ENCODE measurements at regions not wholly inside any gene's neighbourhood (a gene's known extent, or its start where the extent isn't known, plus 50 kb on each side); places are given as distances from the start of the nearest gene placed in this dataset.

DNA sequence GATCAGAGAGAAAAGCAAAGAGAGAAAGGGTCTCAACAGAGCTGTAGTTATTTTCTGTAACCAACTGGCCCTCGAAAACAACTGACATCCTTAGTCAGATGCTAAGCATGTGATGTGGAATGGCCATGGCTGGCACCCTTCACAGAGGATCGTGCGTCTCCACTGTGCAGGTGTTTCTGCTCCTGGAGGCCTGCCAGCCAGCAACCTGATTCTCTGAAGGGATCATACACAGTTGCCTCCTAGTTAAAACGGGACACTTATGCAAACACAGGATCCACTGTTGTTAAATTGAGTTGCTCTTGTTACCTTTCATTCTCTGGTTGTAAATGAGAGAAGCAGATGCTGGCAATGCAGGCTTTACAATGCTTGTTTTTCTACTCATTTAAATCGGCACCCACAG lies 148.5 kb downstream of the HDGFL1 start:
- ATAC-seq (no peak), DNase-seq (no peak)
- CTCF ChIA-PET: interaction anchor here (0.7 kb wide), 1 partner anchor 119 kb away, joined by 4 read pairs; no protein-coding TSS in a partner anchor
- intact Hi-C loops (cut with DNase I, micrococcal nuclease): no loop called here
- Mint-ChIP-seq H3K36me3 (ENCODE audit: low read depth) (no peaks in the 10 kb centered on the region), H3K4me1 (no peaks in the 10 kb centered on the region), H3K27me3 (no peaks in the 10 kb centered on the region), H3K4me3 (no peak overlapping the region), H3K9me3 (ENCODE audit: low read depth) (peaks cover 3% of the 10 kb centered on the region), H3K27ac (no peak overlapping the region)
- POLR2A ChIA-PET: no interaction called here

DNA sequence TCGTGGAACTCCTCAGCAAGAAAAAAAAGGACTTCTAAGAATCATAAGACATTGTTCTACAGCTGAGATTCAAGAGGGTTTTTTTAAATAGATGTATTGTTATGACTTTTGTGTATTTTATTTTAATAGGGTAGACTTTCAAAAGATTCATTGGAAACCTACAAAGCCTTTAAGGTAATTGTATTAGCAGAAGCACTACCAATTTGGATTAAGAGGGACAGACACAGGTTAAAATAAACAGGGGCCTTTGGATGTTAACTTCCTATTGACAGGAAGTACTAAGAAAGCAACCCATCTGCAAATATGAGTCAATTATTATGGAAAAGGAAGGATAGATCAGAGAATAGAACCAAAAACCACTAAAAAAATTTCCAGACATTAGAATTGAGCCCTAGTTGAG lies 153.5 kb downstream of the HDGFL1 start:
- Mint-ChIP-seq H3K4me1 (no peaks in the 10 kb centered on the region), H3K36me3 (ENCODE audit: low read depth) (no peaks in the 10 kb centered on the region), H3K27me3 (no peaks in the 10 kb centered on the region), H3K27ac (no peak overlapping the region), H3K4me3 (no peak overlapping the region), H3K9me3 (ENCODE audit: low read depth) (peaks cover 5% of the 10 kb centered on the region)
- CTCF ChIA-PET: no interaction called here
- POLR2A ChIA-PET: no interaction called here
- ATAC-seq: no peak
- DNase-seq: no peak
- intact Hi-C loops (cut with DNase I, micrococcal nuclease): no loop called here

DNA sequence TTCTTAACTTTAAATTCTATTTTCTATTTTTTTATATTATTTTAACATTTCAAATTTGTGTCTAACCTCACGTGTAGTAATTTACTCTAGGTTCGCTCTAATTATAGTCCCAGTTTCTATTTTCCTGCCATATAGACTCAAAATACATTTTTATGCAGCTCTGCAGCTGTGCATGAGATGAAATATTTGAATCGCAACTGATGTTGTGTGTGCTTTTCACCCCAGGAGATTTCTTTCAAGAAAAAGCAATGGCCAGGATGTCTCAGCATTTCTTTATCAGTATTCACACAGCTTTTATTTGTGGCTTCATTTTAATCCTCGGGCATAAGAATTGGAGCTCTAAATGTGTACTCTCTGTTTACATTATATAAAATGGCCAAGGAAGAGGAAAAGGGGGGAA lies 157.6 kb downstream of the HDGFL1 start:
- no peaks in the 10 kb centered on the region for H3K36me3 Mint-ChIP-seq (ENCODE audit: low read depth)
- POLR2A ChIA-PET: no interaction called here
- no peaks in the 10 kb centered on the region for H3K27me3 Mint-ChIP-seq
- H3K9me3 Mint-ChIP-seq (ENCODE audit: low read depth): peaks cover 4% of the 10 kb centered on the region
- CTCF ChIA-PET: interaction anchor here (0.9 kb wide), 1 partner anchor 16 kb away, joined by 4 read pairs; no protein-coding TSS in a partner anchor
- H3K27ac Mint-ChIP-seq: no peak overlapping the region
- intact Hi-C loops (cut with DNase I, micrococcal nuclease): no loop called here
- no peak for DNase-seq
- no peak for ATAC-seq
- no peak overlapping the region for H3K4me3 Mint-ChIP-seq
- no peaks in the 10 kb centered on the region for H3K4me1 Mint-ChIP-seq

DNA sequence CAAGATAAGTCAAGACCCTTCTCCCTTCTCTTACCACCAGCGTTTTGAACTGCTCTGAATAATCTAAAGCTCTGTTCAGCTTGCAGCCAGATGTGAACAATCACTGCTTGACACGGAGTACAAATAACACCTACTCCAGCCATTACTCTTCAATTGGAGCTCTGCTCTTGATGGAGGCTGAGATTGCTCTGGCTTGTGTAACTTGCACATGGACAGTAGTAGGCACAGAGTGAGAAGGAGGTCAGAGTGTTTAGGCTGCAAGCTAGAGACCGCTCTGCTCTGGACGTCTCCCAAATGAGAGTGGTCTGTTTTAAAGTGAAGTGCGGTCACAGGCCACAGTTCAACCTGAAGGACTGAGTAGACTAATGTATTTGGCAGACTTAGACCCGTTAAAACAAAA lies 158.3 kb downstream of the HDGFL1 start:
- Mint-ChIP-seq H3K4me1 (no peaks in the 10 kb centered on the region), H3K36me3 (ENCODE audit: low read depth) (no peaks in the 10 kb centered on the region), H3K9me3 (ENCODE audit: low read depth) (peaks cover 2% of the 10 kb centered on the region), H3K27ac (no peak overlapping the region), H3K4me3 (no peak overlapping the region), H3K27me3 (no peaks in the 10 kb centered on the region)
- intact Hi-C loops (cut with DNase I, micrococcal nuclease): no loop called here
- ChIA-PET POLR2A (no interaction called here), CTCF (interaction anchor here (0.9 kb wide), 1 partner anchor 17 kb away, joined by 4 read pairs; no protein-coding TSS in a partner anchor)
- no peak for DNase-seq
- ATAC-seq: no peak

DNA sequence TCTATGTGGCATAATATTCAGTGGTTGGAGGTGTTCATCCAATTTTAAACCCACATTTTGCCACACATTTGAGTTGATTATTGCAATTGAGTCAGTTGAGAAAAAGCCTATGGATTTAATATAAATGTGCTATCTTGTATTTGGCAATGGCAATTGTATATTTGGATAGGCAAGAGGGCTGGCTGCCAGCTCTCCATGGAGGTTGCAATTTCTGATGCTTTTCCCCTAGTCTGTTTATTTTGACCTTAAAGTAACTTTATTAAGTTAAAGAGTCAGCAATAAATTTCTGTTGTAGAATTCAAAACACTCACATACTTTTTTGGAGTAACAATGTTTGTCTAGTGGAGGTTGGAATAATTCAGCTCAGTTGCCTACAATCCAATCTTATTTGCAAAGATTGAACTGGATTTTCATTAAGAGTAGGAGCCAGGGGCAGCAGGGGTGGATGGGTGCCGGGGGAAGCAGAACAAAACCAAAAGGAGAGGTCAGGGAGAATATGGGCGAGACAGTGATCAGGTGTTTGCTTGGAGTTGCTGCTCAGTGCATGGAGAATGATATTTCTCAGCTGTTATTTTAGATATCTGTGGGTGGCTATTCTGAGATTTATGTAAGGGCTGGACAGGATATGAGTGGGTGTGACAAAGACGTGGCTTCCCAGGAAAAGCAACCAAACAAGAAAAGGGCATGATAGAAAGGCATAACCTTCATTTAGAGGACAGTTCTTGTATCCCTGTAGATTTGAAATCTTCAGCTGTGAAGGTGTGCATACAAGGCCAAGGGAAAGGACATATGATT lies 163.0 kb downstream of the HDGFL1 start:
- CTCF ChIA-PET: interaction anchor here (0.5 to 1.3 kb wide), 2 partner anchors 28 to 1223 kb away, joined by 3 read pairs; no protein-coding TSS in a partner anchor
- no peaks in the 10 kb centered on the region for H3K36me3 Mint-ChIP-seq (ENCODE audit: low read depth)
- DNase-seq (no peak), ATAC-seq (no peak)
- no peaks in the 10 kb centered on the region for H3K4me1 Mint-ChIP-seq
- intact Hi-C loops (cut with DNase I, micrococcal nuclease): no loop called here
- no peak overlapping the region for H3K4me3 Mint-ChIP-seq
- POLR2A ChIA-PET: no interaction called here
- H3K27me3 Mint-ChIP-seq: no peaks in the 10 kb centered on the region
- no peak overlapping the region for H3K27ac Mint-ChIP-seq
- H3K9me3 Mint-ChIP-seq (ENCODE audit: low read depth): no peaks in the 10 kb centered on the region

DNA sequence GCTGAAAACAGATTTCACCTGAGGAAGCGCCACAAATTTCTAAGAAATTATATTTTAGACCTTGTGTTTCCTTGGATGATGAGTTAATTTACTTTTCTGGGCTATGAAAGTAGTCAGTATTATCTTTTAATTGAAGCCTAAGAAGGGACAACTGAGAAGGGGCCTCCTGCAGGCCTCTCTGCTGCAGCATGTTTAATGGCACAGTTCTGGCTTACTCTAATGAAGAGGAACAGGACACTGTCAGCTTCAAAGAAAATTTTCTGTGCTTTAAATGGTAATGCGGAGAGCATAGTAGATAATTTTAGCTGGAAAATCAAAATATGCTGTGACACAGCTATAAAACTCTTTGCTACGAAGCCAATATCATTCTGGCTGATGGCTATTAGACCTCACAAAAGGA lies 167.4 kb downstream of the HDGFL1 start:
- ATAC-seq (no peak), DNase-seq (no peak)
- no peaks in the 10 kb centered on the region for H3K9me3 Mint-ChIP-seq (ENCODE audit: low read depth)
- H3K27ac Mint-ChIP-seq: no peak overlapping the region
- no peaks in the 10 kb centered on the region for H3K4me1 Mint-ChIP-seq
- no peak overlapping the region for H3K4me3 Mint-ChIP-seq
- H3K27me3 Mint-ChIP-seq: no peaks in the 10 kb centered on the region
- CTCF ChIA-PET: no interaction called here
- POLR2A ChIA-PET: no interaction called here
- no peaks in the 10 kb centered on the region for H3K36me3 Mint-ChIP-seq (ENCODE audit: low read depth)
- intact Hi-C loops (cut with DNase I, micrococcal nuclease): no loop called here

DNA sequence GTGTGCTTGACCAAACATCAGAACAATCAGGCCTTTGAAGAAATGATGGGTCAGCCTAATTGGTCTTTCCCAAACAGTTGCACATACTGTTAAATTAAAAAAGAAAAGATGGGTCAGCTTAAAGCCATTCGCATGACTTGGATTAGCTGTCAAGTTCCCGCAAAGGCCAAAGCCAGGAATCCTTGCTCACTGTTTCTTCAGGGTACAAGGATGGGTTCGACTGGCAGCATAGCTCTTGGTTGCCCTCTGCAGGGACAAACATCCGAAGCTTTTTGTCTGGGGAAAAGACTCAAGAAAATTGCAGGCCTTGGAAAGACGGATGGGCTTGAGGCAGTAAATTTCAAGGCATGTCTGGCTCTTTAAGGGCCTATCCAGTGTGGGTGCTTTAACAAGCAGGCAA lies 168.0 kb downstream of the HDGFL1 start:
- Mint-ChIP-seq H3K4me3 (no peak overlapping the region), H3K27ac (no peak overlapping the region), H3K4me1 (no peaks in the 10 kb centered on the region), H3K9me3 (ENCODE audit: low read depth) (no peaks in the 10 kb centered on the region), H3K27me3 (no peaks in the 10 kb centered on the region), H3K36me3 (ENCODE audit: low read depth) (no peaks in the 10 kb centered on the region)
- intact Hi-C loops (cut with DNase I, micrococcal nuclease): no loop called here
- DNase-seq: peak; percentile 5
- POLR2A ChIA-PET: no interaction called here
- ATAC-seq: no peak
- CTCF ChIA-PET: no interaction called here

DNA sequence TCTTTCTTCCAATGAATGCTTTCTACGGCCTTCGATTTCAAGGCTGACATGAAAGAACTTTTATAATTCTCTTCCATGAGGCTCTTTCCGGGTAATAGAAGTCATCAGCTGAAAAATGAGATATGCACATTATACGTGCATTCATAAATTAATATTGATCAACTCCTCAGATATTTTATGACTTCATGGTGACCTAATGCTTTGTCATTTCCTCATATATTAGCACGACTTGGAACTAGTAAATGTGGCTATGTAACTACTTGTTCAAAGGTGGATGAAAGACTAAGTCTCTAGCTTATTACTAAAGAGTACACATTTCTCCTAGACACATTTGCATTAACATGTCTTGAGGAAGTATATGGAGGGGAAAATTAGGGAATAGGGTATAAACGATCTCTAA lies 168.8 kb downstream of the HDGFL1 start:
- H3K9me3 Mint-ChIP-seq (ENCODE audit: low read depth): no peaks in the 10 kb centered on the region
- POLR2A ChIA-PET: no interaction called here
- no peaks in the 10 kb centered on the region for H3K36me3 Mint-ChIP-seq (ENCODE audit: low read depth)
- CTCF ChIA-PET: interaction anchor here (0.5 to 0.6 kb wide), 3 partner anchors 821 to 903 kb away, joined by 3 to 5 read pairs (median 3); no protein-coding TSS in a partner anchor
- intact Hi-C loops (cut with DNase I, micrococcal nuclease): no loop called here
- DNase-seq: no peak
- H3K4me1 Mint-ChIP-seq: no peaks in the 10 kb centered on the region
- H3K4me3 Mint-ChIP-seq: no peak overlapping the region
- no peak overlapping the region for H3K27ac Mint-ChIP-seq
- ATAC-seq: no peak
- H3K27me3 Mint-ChIP-seq: no peaks in the 10 kb centered on the region

DNA sequence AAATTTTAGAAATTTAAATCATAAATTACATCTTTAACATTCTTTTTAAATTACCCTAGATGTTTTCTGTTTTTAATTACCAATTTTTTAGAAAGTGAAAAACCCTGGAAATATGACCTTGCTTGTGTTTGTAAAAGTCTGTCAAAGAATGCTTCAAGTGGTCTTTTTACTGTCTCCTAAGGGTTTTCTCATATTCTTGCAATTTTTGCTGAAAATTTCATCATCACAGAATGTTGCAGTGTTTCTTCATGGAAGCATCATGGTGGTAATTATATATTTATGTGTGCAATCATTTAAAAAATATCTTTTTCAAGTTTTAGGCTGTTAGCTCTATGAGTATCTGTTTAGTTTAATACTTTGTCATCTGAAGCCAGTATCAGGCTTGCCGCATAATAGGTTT lies 178.2 kb downstream of the HDGFL1 start:
- CTCF ChIA-PET: no interaction called here
- no peaks in the 10 kb centered on the region for H3K4me1 Mint-ChIP-seq
- no peak overlapping the region for H3K27ac Mint-ChIP-seq
- ATAC-seq (no peak), DNase-seq (no peak)
- intact Hi-C loops (cut with DNase I, micrococcal nuclease): no loop called here
- POLR2A ChIA-PET: no interaction called here
- no peak overlapping the region for H3K4me3 Mint-ChIP-seq
- no peaks in the 10 kb centered on the region for H3K36me3 Mint-ChIP-seq (ENCODE audit: low read depth)
- H3K9me3 Mint-ChIP-seq (ENCODE audit: low read depth): no peaks in the 10 kb centered on the region
- no peaks in the 10 kb centered on the region for H3K27me3 Mint-ChIP-seq

DNA sequence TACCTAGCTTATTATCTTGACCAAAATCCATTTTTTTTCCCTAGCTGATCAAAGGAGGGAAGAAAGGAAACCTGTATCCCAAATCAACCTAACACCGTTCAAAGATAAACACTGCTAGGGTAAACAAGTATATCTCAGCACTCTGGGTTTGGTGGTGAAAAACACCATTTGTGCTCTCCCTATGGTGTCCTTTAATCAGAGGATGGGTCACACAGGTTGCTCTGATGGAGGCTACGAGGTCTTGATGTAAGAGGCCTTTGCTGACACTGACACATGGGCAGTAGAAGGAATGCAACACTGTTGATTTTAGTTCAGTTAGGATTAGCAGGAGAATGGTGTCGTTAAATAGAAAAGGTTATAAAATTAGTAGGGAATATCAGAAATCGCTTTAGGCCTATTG lies 179.3 kb downstream of the HDGFL1 start:
- Mint-ChIP-seq H3K4me1 (no peaks in the 10 kb centered on the region), H3K4me3 (no peak overlapping the region), H3K27me3 (no peaks in the 10 kb centered on the region), H3K9me3 (ENCODE audit: low read depth) (no peaks in the 10 kb centered on the region), H3K27ac (no peak overlapping the region), H3K36me3 (ENCODE audit: low read depth) (no peaks in the 10 kb centered on the region)
- CTCF ChIA-PET: no interaction called here
- DNase-seq (no peak), ATAC-seq (no peak)
- POLR2A ChIA-PET: no interaction called here
- intact Hi-C loops (cut with DNase I, micrococcal nuclease): no loop called here

DNA sequence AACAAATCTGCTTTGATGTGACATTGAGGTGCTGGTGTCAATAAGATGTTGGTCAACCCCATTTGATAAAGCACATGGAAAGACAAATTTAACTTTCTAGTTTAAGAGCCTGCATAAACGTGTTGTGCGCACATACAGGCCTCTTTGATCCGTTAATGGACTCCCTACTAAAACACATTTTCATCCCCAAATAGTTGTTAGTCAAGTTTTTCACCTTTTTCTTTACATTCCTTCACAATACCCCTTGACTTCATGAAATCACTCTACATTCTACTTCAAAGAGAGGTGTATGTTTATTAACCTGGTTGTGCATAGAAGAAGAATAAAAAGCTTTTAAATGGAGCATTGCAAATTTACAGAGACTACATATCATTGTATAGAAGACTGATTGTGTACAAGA lies 180.3 kb downstream of the HDGFL1 start:
- Mint-ChIP-seq H3K27ac (no peak overlapping the region), H3K9me3 (ENCODE audit: low read depth) (no peaks in the 10 kb centered on the region), H3K36me3 (ENCODE audit: low read depth) (no peaks in the 10 kb centered on the region), H3K4me3 (no peak overlapping the region), H3K4me1 (no peaks in the 10 kb centered on the region), H3K27me3 (no peaks in the 10 kb centered on the region)
- intact Hi-C loops (cut with DNase I, micrococcal nuclease): no loop called here
- CTCF ChIA-PET: no interaction called here
- ATAC-seq (no peak), DNase-seq (no peak)
- POLR2A ChIA-PET: no interaction called here

DNA sequence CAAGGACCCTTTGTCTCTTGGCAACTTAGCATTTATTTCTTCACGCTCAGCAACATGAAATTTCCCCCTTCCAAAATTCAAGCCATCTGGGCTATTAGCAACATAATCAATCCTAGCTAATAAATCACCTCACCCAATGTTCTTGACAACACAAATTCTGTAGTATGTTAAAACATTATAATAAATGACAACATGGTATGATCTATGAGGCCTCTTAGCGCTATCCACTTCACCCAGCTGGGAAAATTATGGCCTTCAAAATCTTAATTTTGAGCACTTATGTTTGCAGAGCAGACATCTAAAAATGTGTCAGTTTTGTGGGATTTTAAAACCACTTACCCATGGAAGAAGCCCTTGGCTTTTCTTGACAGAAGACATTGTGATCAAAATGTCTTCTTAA lies 181.9 kb downstream of the HDGFL1 start:
- no peak overlapping the region for H3K4me3 Mint-ChIP-seq
- no peaks in the 10 kb centered on the region for H3K27me3 Mint-ChIP-seq
- no peak for DNase-seq
- no peak overlapping the region for H3K27ac Mint-ChIP-seq
- no peaks in the 10 kb centered on the region for H3K36me3 Mint-ChIP-seq (ENCODE audit: low read depth)
- POLR2A ChIA-PET: no interaction called here
- no peaks in the 10 kb centered on the region for H3K9me3 Mint-ChIP-seq (ENCODE audit: low read depth)
- no peaks in the 10 kb centered on the region for H3K4me1 Mint-ChIP-seq
- intact Hi-C loops (cut with DNase I, micrococcal nuclease): no loop called here
- ATAC-seq: no peak
- CTCF ChIA-PET: no interaction called here

Data from activated CD4-positive, alpha-beta T cell treated with anti-CD3 and anti-CD28 coated beads for 36 hours (primary cell).